OCI-LY7 (cell line): ENCODE measurements at regions not wholly inside any gene's neighbourhood (a gene's known extent, or its start where the extent isn't known, plus 50 kb on each side); places are given as distances from the start of the nearest gene placed in this dataset.
"Not testable (repeated sequence)": the region's sequence is repeated elsewhere in the genome, so short reads cannot be mapped to it uniquely, and the experiment has no call there.

ENCODE experiments used
- BruUV-seq: library from RNA; stranded (reverse); fragments of 400-500 nt; replicated peaks from 2 replicates; lab custom pipeline; 2021; lab: Mats Ljungman, UMichigan
- CTCF ChIA-PET: fragments of 300-600 bp; sonication (Branson Sonifier 250); formaldehyde crosslinking; loops from one replicate; lab custom pipeline; 2022; ENCODE audit warnings: antibody characterized with exemption; ENCODE audit not compliant: unreplicated experiment; lab: Charles Lee
- POLR2A ChIA-PET: fragments of 300-600 bp; sonication (Branson Sonifier 250); formaldehyde crosslinking; loops from one replicate; lab custom pipeline; 2022; ENCODE audit warnings: antibody characterized with exemption; lab: Charles Lee
- DNase-seq: peaks from one replicate; pipeline ENCODE4 v3.0.0-alpha.2; 2015; ENCODE audit warnings: low spot score
- H2AFZ ChIP-seq: fragments of 200-600 bp; sonication (generic), shearing (Covaris generic); 2 replicates; pipeline ENCODE4 v1.6.1; 2014; ENCODE audit warnings: mild to moderate bottlenecking, antibody characterized with exemption, low read length, moderate library complexity
- H3K27ac ChIP-seq: fragments of 200-600 bp; sonication (generic); 2 replicates; pipeline ENCODE4 v1.5.1; 2014; ENCODE audit warnings: mixed run types, low read depth, mild to moderate bottlenecking, moderate library complexity, low read length, inconsistent platforms; ENCODE audit not compliant: poor library complexity, severe bottlenecking
- H3K36me3 ChIP-seq: fragments of 200-600 bp; sonication (generic); 2 replicates; pipeline ENCODE4 v1.6.1; 2014; ENCODE audit warnings: mild to moderate bottlenecking, antibody characterized with exemption, low read length, moderate library complexity, mixed read lengths; ENCODE audit not compliant: insufficient read depth
- H3K4me1 ChIP-seq: fragments of 200-600 bp; sonication (generic); 2 replicates; pipeline ENCODE4 v1.5.1; 2014; ENCODE audit warnings: mild to moderate bottlenecking, low read length; ENCODE audit not compliant: insufficient read depth, poor library complexity, severe bottlenecking
- H3K4me2 ChIP-seq: fragments of 200-600 bp; sonication (generic); 2 replicates; pipeline ENCODE4 v1.6.1; 2014; ENCODE audit warnings: mild to moderate bottlenecking, low read length
- H3K4me3 ChIP-seq: fragments of 200-600 bp; sonication (generic); 2 replicates; pipeline ENCODE4 v1.5.1; 2014; ENCODE audit warnings: mild to moderate bottlenecking, low read depth, low read length; ENCODE audit not compliant: poor library complexity, severe bottlenecking
- H3K79me2 ChIP-seq: fragments of 200-600 bp; sonication (generic); 2 replicates; pipeline ENCODE4 v1.6.1; 2016; ENCODE audit warnings: low read depth, mild to moderate bottlenecking, low read length, moderate library complexity, mixed read lengths; ENCODE audit not compliant: insufficient read depth
- H3K9me2 ChIP-seq: fragments of 200-600 bp; sonication (generic); 2 replicates; pipeline ENCODE4 v1.6.1; 2016; ENCODE audit warnings: mild to moderate bottlenecking, low read length, mixed read lengths; ENCODE audit not compliant: insufficient read depth
- H3K9me3 ChIP-seq: fragments of 200-600 bp; sonication (generic); 2 replicates; pipeline ENCODE4 v1.6.1; 2014; ENCODE audit warnings: mild to moderate bottlenecking, mixed run types, low read length, mixed read lengths
- H4K20me1 ChIP-seq: fragments of 200-600 bp; sonication (generic); 2 replicates; pipeline ENCODE4 v1.6.1; 2014; ENCODE audit warnings: mild to moderate bottlenecking, antibody characterized with exemption, low read length, moderate library complexity, mixed read lengths; ENCODE audit not compliant: insufficient read depth
- CTCF ChIP-seq: fragments of 200-600 bp; sonication (generic); conservative IDR thresholded peaks from 2 replicates; pipeline ENCODE4 v1.5.1; 2014; ENCODE audit warnings: mild to moderate bottlenecking, antibody characterized with exemption, low read length, moderate library complexity, mixed read lengths
- EZH2phosphoT487 ChIP-seq: fragments of 200-600 bp; sonication (generic); IDR thresholded peaks from 2 replicates; pipeline ENCODE4 v1.6.1; 2018; ENCODE audit warnings: low read depth, borderline replicate concordance, mild to moderate bottlenecking, mixed run types, antibody characterized with exemption, low read length, moderate library complexity, mixed read lengths
- intact Hi-C: fragments of 100-400 bp; cut with micrococcal nuclease; formaldehyde crosslinking; loops from one replicate; pipeline ENCODE4 v1.10.0; 2022; ENCODE audit not compliant: unreplicated experiment

GRCh38 chr2:160575368-160575767, 81.8 kb upstream of the RBMS1 start:
- no peaks in the 10 kb centered on the region for H3K36me3 ChIP-seq
- H4K20me1 ChIP-seq, result no peaks in the 10 kb centered on the region
- H3K9me3 ChIP-seq, result no peaks in the 10 kb centered on the region
- TF ChIP-seq EZH2phosphoT487 (no peak), CTCF (no peak)
- no peaks in the 10 kb centered on the region for H3K9me2 ChIP-seq
- H3K4me1 ChIP-seq, result no peaks in the 10 kb centered on the region
- no TSS peak for BruUV-seq
- CTCF ChIA-PET, result interaction anchor here (0.6 kb wide), 1 partner anchor 149 kb away, joined by 3 read pairs; no protein-coding TSS in a partner anchor
- H3K4me3 ChIP-seq, result no peak overlapping the region
- POLR2A ChIA-PET, result interaction anchor here (0.6 kb wide), 1 partner anchor 417 kb away, joined by 3 read pairs; no protein-coding TSS in a partner anchor
- no peak overlapping the region for H3K27ac ChIP-seq
- intact Hi-C loops, result no loop called here
- no peak for DNase-seq
- no peak overlapping the region for H3K4me2 ChIP-seq
- H3K79me2 ChIP-seq, result no peaks in the 10 kb centered on the region
- H2AFZ ChIP-seq, result no peak overlapping the region

GRCh38 chr2:160576054-160576499, 82.5 kb upstream of the RBMS1 start:
- POLR2A ChIA-PET, result interaction anchor here (0.6 kb wide), 1 partner anchor 189 kb away, joined by 3 read pairs; no protein-coding TSS in a partner anchor

GRCh38 chr2:160577081-160577480, 83.5 kb upstream of the RBMS1 start:
- H3K4me3 ChIP-seq, DNase-seq, H3K9me2 ChIP-seq, BruUV-seq, H2AFZ ChIP-seq, H3K79me2 ChIP-seq, H3K27ac ChIP-seq, H3K36me3 ChIP-seq, intact Hi-C loops, H3K9me3 ChIP-seq, H3K4me2 ChIP-seq, CTCF ChIA-PET, H4K20me1 ChIP-seq, H3K4me1 ChIP-seq: not testable (repeated sequence)
- POLR2A ChIA-PET, result interaction anchor here (1.0 kb wide), 1 partner anchor 9 kb away, joined by 4 read pairs; no protein-coding TSS in a partner anchor

More at GRCh38 chr2:160576054-160576499, 82.5 kb upstream of the RBMS1 start:
- intact Hi-C loops, result no loop called here
- Histone ChIP-seq H3K36me3 (no peaks in the 10 kb centered on the region), H3K27ac (no peak overlapping the region), H3K9me2 (no peaks in the 10 kb centered on the region), H2AFZ (no peak overlapping the region), H3K4me1 (no peaks in the 10 kb centered on the region), H3K4me3 (no peak overlapping the region), H4K20me1 (no peaks in the 10 kb centered on the region), H3K9me3 (no peaks in the 10 kb centered on the region), H3K4me2 (no peak overlapping the region), H3K79me2 (no peaks in the 10 kb centered on the region)
- TF ChIP-seq EZH2phosphoT487 (no peak), CTCF (no peak)
- BruUV-seq, result no TSS peak
- CTCF ChIA-PET, result no interaction called here
- DNase-seq, result no peak
